Neural crest cell (in vitro differentiated cells): ENCODE measurements at regions not wholly inside any gene's neighbourhood (a gene's known extent, or its start where the extent isn't known, plus 50 kb on each side); places are given as distances from the start of the nearest gene placed in this dataset.
"Not testable (repeated sequence)": the region's sequence is repeated elsewhere in the genome, so short reads cannot be mapped to it uniquely, and the experiment has no call there.

Source experiments
- DNase-seq: peaks from one replicate; pipeline ENCODE4 v3.0.0; 2021; ENCODE audit warnings: low read depth, mixed read lengths, low spot score
- H3K27ac Mint-ChIP-seq: one replicate; pipeline ENCODE4 v1.8.0; 2021; ENCODE audit warnings: mild to moderate bottlenecking, mixed read lengths; ENCODE audit not compliant: unreplicated experiment
- H3K27me3 Mint-ChIP-seq: 2 replicates; pipeline ENCODE4 v1.8.0; 2021; ENCODE audit warnings: low read depth, mild to moderate bottlenecking, mixed read lengths
- H3K36me3 Mint-ChIP-seq: 2 replicates; pipeline ENCODE4 v1.8.0; 2021; ENCODE audit warnings: low read depth, mild to moderate bottlenecking, mixed read lengths
- H3K4me1 Mint-ChIP-seq: 2 replicates; pipeline ENCODE4 v1.8.0; 2021; ENCODE audit warnings: mixed read lengths
- H3K4me3 Mint-ChIP-seq: one replicate; pipeline ENCODE4 v1.8.0; 2021; ENCODE audit warnings: mild to moderate bottlenecking, mixed read lengths
- H3K9me3 Mint-ChIP-seq: 2 replicates; pipeline ENCODE4 v1.8.0; 2021; ENCODE audit warnings: mixed read lengths
- TF ChIP-seq, protein P1 (sequence below): fragments of 200-600 bp; sonication (generic); conservative IDR thresholded peaks from 2 replicates; pipeline ENCODE4 v1.5.0; 2021; ENCODE audit warnings: antibody characterized with exemption, mild to moderate bottlenecking

- Mint-ChIP-seq H3K36me3 (no peaks in the 10 kb centered on the region), H3K4me3 (no peak overlapping the region), H3K27ac (no peak overlapping the region), H3K4me1 (peaks cover 9% of the 10 kb centered on the region), H3K9me3 (no peaks in the 10 kb centered on the region), H3K27me3 (no peaks in the 10 kb centered on the region)
- no peak for DNase-seq
- TF ChIP-seq, protein P1, sequence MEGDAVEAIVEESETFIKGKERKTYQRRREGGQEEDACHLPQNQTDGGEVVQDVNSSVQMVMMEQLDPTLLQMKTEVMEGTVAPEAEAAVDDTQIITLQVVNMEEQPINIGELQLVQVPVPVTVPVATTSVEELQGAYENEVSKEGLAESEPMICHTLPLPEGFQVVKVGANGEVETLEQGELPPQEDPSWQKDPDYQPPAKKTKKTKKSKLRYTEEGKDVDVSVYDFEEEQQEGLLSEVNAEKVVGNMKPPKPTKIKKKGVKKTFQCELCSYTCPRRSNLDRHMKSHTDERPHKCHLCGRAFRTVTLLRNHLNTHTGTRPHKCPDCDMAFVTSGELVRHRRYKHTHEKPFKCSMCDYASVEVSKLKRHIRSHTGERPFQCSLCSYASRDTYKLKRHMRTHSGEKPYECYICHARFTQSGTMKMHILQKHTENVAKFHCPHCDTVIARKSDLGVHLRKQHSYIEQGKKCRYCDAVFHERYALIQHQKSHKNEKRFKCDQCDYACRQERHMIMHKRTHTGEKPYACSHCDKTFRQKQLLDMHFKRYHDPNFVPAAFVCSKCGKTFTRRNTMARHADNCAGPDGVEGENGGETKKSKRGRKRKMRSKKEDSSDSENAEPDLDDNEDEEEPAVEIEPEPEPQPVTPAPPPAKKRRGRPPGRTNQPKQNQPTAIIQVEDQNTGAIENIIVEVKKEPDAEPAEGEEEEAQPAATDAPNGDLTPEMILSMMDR: no peak
Observed at GRCh38 chr3:125715651-125716050, 120.4 kb upstream of the OSBPL11 start.

GRCh38 chr3:125732151-125732550 lies 136.9 kb upstream of the OSBPL11 start:
- H3K36me3 Mint-ChIP-seq, H3K27ac Mint-ChIP-seq, H3K9me3 Mint-ChIP-seq, H3K4me3 Mint-ChIP-seq, H3K4me1 Mint-ChIP-seq, DNase-seq, H3K27me3 Mint-ChIP-seq: not testable (repeated sequence)

DNA sequence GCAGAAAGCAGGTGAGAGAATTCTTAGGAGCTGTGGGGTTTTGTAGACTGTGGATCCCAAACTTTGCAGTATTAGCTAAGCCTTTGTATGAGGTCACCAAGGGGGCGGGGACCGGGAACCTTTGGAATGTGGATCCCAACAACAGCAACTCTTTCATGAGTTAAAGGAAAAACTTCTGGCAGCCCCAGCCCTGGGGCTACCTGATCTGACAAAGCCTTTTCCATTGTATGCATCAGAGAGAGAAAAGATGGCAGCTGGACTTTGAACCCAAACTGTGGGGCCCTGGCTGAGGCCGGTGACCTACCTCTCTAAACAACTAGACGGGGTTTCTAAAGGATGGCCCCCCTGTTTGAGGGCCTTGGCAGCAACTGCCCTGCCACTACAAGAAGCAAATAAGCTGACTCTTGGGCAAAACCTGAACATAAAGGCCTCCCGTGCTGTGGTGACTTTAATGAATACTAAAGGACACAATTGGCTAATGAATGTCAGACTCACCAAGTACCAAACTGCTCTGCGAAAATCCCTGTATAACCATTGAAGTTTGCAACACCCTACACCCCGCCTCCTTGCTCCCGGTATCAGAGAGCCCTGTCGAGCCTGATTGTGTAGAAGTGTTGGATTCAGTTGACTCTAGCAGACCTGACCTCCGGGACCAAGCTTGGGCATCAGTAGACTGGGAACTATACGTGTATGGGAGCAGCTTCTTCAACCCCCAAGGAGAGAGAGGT lies 146.9 kb upstream of the OSBPL11 start:
- H3K36me3 Mint-ChIP-seq, H3K27me3 Mint-ChIP-seq, H3K9me3 Mint-ChIP-seq, H3K4me3 Mint-ChIP-seq: not testable (repeated sequence)
- Mint-ChIP-seq H3K4me1 (peaks cover 17% of the 10 kb centered on the region), H3K27ac (peak overlapping the region; percentile 35)
- peak; percentile 12 for DNase-seq

DNA sequence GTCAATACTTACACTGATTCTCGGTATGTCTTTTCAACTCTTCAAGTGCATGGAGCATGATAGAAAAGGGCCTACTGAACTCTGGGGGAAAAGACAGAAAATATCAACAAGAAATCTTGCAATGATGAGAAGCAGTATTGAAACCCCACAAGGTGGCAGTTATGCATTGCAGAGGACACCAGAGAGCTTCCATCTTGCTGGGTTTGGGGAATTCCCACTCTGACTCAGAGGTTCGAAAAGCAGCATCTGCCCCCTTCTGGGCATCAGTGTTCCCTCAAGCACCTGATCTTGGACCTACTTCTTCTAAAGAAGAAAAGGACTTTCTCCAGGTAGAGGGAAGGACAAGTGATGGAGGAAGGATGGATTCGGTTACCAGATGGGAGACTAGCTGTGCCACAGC lies 147.5 kb upstream of the OSBPL11 start:
- H3K4me1 Mint-ChIP-seq: peaks cover 17% of the 10 kb centered on the region
- H3K4me3 Mint-ChIP-seq, H3K27me3 Mint-ChIP-seq, H3K27ac Mint-ChIP-seq, H3K36me3 Mint-ChIP-seq, DNase-seq, H3K9me3 Mint-ChIP-seq: not testable (repeated sequence)

GRCh38 chr3:125757050-125757449 lies 161.8 kb upstream of the OSBPL11 start:
- not testable (repeated sequence) for H3K4me3 Mint-ChIP-seq, H3K27ac Mint-ChIP-seq, H3K9me3 Mint-ChIP-seq, DNase-seq, H3K4me1 Mint-ChIP-seq, H3K36me3 Mint-ChIP-seq
- H3K27me3 Mint-ChIP-seq: peaks cover 15% of the 10 kb centered on the region

- not testable (repeated sequence) for H3K9me3 Mint-ChIP-seq, H3K4me1 Mint-ChIP-seq, H3K36me3 Mint-ChIP-seq, H3K4me3 Mint-ChIP-seq, DNase-seq
- Mint-ChIP-seq H3K27ac (peak overlapping the region; percentile 35), H3K27me3 (peaks cover 28% of the 10 kb centered on the region)
Observed at GRCh38 chr3:125758641-125759130, 163.4 kb upstream of the OSBPL11 start.

- peaks cover 54% of the 10 kb centered on the region for H3K27me3 Mint-ChIP-seq
- not testable (repeated sequence) for DNase-seq, H3K4me1 Mint-ChIP-seq
Observed at GRCh38 chr3:125762601-125763000, 167.3 kb upstream of the OSBPL11 start.

GRCh38 chr3:125766285-125766826 lies 171.1 kb upstream of the OSBPL11 start:
- peak overlapping the region; percentile 51 for H3K4me3 Mint-ChIP-seq
- H3K27ac Mint-ChIP-seq, H3K9me3 Mint-ChIP-seq, H3K36me3 Mint-ChIP-seq, H3K4me1 Mint-ChIP-seq: not testable (repeated sequence)
- TF ChIP-seq, protein P1: peak; percentile 75
- H3K27me3 Mint-ChIP-seq: peaks cover 56% of the 10 kb centered on the region
- peak; percentile 70 for DNase-seq

More at GRCh38 chr3:125762601-125763000, 167.3 kb upstream of the OSBPL11 start:
- H3K36me3 Mint-ChIP-seq, H3K27ac Mint-ChIP-seq, H3K4me3 Mint-ChIP-seq, H3K9me3 Mint-ChIP-seq: not testable (repeated sequence)

GRCh38 chr3:125766931-125767330 lies 171.6 kb upstream of the OSBPL11 start:
- H3K27me3 Mint-ChIP-seq: peaks cover 53% of the 10 kb centered on the region
- H3K9me3 Mint-ChIP-seq: not testable (repeated sequence)

More at GRCh38 chr3:125766931-125767330, 171.6 kb upstream of the OSBPL11 start:
- H3K4me3 Mint-ChIP-seq: peak overlapping the region; percentile 51
- not testable (repeated sequence) for H3K36me3 Mint-ChIP-seq, H3K27ac Mint-ChIP-seq, H3K4me1 Mint-ChIP-seq
- DNase-seq: peak; percentile 17
